CD4-positive, alpha-beta T cell treated with Interleukin-12 subunit alpha and Interleukin-12 subunit beta, for 1 hour (primary cell): ENCODE measurements at regions not wholly inside any gene's neighbourhood (a gene's known extent, or its start where the extent isn't known, plus 50 kb on each side); places are given as distances from the start of the nearest gene placed in this dataset.
"Not testable (repeated sequence)": the region's sequence is repeated elsewhere in the genome, so short reads cannot be mapped to it uniquely, and the experiment has no call there.

Source experiments
- DNase-seq: peaks from one replicate; pipeline ENCODE4 v3.0.0-alpha.2; 2020

DNA sequence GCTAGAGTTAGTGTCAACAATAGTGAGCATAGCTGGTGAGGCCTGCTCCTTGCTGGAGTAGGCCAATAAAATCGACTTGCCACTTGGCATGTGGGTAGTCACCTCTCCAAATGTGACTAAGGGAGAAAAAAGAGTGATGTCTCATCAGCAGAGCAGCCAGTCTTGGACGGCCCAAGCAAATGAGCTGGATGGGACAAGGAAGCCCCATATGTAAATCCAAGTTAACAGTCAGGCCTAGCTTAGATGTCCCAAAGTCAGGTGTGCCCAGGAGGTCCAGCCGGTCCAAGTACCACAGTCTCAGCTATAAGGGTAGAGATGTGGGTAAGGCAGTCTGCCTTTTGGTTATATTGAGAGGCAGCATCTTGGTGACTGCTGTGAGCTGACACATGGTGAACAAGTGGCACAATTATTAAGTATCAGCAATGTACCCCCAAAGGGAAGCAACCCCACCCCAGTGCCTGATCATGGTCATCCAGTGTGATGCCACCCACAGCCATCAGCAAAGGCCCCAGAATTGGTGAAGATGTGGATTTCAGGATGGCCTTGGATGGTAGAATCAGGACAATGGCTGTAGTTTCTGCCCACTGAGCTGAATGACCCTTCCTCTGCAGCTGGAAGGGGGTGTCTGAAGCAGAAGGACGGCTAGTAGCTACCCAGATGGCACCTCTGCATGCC is 83.4 kb downstream of the TNFRSF13B start:
- no peak for DNase-seq

DNA sequence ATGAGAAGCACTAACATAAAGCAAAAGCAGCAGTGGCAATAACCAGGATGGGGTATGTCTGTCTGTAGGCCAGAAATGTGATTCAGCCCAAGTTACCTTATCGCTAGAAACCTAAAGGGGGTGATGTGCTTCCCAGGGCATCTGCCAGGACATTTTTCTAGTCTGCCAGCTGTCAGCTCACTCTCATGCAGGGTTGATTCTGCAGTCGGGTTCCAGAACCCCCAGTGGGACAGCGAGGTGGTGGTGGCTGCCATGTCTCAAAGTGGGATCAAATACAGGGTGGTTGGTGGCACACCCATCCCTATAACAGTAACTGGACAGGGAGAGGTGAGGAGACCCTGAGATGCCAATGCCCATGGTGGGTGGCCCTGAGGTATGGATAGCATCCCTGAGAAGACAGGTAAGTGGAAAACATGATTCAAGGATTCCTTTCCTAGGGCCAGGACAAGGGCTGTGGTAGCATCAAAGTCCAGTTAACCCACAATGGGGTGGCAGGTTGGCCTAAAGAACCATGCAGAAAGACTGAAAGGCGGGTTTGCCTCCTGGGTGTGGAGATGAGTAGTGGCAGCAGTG is 84.3 kb downstream of the TNFRSF13B start:
- no peak for DNase-seq

DNA sequence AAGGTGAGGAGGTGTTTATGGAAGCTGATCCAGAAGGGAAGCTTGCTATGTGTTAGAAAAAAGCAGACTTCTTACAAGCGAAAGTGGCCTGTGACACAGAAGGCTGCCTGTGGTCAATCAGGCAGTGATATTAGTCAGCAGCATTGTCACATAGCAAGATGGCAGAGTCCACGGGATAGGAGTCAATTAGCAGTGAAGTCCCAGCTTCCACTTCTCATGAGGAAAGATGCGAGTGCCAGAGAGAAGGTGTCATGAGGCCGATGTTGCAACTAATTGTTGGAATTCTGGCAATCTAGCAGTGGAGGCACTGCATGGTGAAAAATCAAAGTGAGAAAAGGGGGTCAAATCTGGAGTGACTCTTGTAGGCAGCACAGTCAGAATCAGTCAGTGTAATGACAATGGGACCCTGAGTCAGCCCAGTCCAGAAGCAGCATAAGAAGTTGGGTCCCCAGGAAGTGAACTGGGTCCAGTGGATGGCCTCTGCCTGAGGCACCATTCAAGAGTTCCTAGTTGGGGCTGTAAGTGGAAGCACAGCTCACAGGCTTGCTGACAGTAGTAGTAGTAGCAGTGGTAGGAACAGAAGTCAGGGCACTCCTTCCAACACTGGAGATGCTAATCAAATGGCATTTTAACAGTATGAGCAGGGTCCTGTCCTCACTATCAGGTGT is 85.1 kb downstream of the TNFRSF13B start:
- DNase-seq = no peak

DNA sequence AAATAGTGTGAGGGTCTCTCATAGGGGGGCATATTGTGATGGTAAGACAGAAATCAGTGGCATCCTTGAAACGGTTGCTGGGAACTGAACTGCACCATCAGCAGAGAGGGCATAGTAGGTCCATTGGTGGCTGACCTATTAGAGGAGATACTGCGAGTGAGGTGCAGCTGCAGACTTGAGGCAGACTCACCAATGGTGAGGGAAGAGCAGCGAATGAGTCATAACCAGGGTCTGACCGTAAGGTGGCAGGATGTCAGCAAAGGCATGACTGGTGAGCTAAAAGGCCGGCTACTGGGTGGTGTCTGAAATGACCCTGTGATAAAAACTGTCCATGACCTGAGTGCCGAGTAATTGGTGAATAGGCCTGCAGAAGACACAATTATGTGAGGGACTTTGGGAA is 86.7 kb downstream of the TNFRSF13B start:
- DNase-seq = not testable (repeated sequence)

DNA sequence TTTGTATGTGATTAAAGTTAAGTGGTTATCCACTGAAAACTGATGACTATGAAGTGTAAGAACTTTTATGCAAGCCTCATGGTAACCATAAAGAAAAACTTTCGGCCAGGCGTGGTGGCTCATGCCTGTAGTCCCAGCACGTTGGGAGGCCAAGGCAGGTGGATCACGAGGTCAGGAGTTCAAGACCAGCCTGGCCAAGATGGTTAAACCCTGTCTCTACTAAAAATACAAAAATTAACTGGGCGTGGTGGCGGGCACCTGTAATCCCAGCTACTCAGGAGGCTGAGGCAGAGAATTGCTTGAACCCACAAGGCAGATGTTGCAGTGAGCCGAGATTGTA is 89.0 kb downstream of the TNFRSF13B start:
- DNase-seq = not testable (repeated sequence)

DNA sequence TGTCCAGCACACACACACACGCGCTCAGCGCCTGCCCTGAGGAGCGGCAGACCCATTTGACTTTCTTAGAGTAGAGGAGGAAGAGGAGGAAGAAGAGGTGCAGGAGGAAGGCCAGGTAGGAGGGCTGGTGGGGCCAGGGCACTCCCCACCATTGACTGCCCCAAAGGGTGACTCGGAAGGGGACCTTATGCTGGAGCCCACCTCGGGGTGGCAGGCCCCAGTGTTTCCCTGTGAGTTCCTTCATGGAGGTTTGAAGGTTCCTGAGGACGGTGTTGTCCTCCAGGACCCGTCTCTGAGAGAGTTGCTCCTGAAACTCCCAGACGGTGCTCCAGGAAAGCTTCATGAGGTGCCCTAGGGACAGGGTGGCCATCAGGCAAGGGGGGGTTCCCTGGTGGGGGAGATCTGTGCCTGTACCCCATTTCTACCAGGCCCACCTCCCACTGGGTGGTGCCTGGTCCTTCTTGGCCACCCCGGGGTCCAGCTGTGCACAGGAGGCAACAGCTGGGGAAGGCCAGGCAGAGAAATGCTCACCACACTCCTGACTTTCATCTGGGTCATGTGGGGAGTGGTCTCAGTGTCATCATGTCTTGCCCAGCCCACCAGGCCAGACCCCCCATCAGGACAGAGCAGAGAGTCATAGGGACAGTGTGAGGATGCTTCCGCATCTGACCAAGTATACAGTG is 89.5 kb downstream of the TNFRSF13B start:
- no peak for DNase-seq

DNA sequence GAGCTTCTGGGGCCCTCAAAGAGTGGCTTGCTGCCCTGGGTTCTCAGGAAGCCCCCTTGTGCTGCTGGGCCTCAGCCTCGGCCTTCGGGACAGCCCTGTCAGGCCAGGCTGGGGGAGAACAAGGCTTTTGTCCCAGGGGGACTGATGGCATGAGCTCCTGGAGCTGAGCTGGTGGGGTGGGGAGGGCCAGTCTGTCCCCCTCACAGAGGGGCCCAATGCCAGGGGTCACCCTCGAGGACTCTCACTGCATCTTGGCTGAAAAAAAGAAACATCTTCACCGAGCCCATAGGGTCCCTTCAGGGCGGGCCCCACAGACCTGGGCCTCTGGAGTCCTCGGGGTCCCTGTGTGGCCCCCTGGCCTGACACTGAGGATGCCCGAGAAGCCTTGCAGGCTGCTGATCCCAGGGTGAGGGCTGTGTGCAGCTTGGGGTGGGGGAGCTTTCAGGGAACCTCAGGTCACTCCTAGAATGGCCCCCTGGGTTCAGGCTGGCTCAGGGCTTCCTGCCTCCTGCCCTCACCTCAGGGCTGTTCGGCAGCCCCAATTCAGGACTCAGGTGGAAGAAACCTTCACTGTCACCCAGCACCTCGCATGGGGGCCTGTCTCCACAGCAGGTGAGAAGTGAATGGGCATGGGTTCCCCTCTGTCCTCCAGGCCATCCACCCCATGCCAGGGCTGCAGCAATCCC is 90.5 kb downstream of the TNFRSF13B start:
- no peak for DNase-seq

DNA sequence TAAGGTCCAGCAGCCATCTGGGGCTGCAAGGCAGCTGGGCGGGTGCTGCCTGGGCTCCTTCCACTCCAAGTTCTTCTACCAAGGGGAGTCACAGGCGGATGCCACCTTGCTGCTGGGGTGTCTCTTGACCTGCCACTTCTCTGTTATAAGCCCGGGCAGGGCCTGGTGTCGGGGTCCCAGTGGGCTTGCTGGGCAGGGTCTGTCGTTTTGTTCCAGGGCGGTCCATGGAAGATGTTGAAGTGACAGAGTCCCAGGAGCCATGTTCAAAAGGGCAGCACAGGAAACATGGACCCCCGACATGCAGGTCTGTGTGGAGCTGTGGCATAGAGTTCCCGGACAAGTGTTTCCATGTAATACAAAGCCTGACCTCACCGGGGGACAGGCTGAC is 91.1 kb downstream of the TNFRSF13B start:
- DNase-seq = no peak

DNA sequence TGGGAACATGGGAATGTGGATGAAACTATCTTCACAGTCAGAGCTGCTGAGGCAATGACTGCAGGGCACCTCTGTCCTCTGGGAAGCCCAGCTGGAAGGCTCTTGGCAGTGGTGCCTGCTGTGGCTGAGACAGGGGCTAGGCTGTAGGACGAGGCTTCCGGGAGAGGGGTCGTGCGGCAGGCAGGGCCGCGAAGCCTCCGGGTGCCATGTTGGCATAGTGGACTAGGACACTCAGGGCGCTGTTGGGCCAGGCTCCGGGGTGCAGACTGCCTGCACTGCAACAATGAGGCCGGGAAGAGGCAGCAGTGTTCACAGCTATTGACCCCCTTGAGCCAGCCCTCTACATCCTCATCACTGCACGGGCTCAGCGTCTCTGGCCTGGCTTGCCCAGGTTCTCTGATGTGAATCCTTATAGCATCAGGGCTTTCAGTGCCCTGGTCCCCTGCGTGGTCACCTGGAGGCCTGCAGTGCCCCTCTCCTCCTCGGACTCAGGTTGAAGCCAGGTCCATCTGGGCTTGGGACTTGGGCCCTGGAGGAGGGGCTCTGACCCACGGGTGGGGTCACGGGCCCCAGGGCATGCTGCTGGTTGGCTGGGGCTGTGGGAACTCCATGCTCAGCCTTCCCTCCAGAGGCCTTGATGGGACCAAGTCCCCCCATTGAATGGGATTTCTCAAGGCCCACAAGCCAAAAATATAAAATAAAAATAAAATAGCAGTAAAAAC is 91.6 kb downstream of the TNFRSF13B start:
- DNase-seq = no peak

DNA sequence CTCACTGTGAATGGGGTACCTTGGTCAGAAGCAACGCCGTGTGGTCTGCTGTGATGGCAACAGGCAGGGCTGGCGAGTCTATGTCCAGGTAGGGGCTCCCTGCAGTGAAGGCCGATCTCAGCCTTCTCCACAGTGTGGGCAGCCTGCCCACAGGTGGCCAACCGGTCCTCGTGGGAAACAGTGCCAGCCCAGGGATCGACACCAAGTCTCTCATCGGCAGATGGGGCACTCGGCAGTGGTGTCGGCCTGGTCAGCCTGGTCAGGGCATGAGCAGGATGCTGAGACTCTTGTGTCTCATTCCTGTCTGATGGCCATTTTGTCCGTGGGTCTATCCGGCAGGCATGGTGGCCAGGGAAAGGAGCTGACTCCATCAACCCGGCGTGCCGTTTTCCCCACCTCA is 92.2 kb downstream of the TNFRSF13B start:
- no peak for DNase-seq

DNA sequence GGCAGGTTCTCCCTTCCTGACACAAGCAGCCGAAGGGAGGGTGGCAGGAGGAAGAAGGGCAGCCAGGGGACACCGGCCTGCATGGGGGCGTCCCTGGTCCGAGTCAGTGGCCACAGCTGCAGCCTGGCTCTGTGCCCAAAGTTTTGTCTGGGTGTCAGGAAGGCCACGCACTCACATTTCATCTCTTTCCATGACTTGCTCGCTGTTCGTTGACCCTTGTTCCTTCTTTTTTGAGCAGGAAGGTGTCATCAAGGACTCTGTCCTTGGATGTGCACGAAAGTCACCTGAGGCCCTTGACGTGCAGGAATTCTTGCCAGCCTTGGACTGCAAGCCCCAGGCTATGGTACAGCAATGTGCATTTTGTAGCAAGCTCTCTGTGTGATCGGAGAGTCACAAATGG is 93.3 kb downstream of the TNFRSF13B start:
- no peak for DNase-seq

DNA sequence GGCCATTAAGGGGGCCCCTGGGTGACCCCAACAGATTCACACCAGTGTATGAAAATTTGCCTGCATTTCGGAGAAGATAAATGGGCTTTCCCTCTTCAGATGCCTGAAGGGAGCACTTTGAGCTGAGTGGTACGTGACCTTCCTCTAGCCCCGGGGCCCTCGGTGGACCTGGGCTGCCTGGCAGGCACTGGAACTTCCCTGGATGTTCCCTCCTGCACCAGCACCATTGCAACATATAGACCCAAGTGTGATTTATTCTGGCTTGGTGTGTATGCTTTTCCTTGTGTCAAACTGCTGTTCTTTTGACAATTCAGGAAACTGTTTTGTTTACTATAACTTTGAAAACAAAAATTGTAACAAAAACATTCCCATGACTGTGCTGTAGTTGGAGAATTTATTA is 93.8 kb downstream of the TNFRSF13B start:
- DNase-seq = no peak

DNA sequence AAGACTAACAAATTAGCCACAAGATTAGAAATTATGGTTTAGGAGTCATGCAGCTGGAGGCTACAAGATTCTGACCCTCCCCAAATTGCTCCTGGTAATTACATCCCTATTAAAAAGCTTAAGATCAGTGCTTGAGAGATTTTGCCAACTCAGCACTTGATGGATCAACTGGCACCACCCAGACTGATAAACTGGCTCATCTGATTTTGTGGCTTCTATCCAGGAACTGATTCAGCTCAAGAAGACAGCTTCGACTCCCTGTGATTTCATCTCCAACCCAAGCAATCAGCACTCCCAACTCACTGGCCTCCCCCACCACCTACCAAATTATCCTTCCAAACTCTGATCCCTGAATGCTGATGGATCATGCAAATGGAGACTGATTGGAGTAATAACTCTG is 94.8 kb downstream of the TNFRSF13B start:
- no peak for DNase-seq

DNA sequence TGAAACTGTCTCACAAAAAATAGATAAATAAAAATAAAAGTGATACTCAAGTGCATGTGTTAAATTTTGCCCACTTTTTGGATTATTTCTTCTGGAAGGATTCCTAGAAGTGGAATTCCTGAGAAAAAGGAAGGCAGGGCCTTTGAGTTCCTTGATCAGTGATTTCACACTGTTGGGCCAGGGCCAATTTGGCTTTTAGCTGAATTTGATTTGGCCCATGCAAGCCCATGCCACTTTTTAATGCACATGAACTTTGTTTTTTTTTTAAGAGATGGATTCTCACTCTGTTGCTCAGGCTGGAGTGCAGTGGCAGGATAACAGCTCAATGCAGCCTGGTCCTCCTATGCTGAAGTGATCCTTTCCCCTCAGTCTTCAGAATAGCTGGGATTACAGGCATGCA is 96.3 kb downstream of the TNFRSF13B start:
- no peak for DNase-seq

DNA sequence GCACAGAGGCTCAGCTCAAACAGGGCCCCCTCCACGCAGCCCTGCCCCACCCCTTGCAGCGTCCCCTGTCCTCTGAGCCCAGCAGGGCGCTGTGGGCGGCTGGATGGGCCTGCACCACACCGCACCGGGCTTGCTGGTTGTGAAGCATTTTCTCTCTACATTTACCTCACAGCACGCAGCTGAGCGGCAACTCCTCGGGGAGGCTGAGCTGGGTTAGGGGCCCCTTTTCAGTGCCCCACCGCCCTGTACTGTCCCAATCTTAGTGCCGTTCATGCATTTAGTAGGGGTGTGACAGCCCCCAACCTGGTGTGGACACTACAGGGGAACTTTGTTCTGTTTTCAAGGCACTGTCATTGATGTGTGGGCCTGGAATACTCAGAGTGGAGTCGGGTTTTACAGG is 97.7 kb downstream of the TNFRSF13B start:
- DNase-seq = not testable (repeated sequence)

DNA sequence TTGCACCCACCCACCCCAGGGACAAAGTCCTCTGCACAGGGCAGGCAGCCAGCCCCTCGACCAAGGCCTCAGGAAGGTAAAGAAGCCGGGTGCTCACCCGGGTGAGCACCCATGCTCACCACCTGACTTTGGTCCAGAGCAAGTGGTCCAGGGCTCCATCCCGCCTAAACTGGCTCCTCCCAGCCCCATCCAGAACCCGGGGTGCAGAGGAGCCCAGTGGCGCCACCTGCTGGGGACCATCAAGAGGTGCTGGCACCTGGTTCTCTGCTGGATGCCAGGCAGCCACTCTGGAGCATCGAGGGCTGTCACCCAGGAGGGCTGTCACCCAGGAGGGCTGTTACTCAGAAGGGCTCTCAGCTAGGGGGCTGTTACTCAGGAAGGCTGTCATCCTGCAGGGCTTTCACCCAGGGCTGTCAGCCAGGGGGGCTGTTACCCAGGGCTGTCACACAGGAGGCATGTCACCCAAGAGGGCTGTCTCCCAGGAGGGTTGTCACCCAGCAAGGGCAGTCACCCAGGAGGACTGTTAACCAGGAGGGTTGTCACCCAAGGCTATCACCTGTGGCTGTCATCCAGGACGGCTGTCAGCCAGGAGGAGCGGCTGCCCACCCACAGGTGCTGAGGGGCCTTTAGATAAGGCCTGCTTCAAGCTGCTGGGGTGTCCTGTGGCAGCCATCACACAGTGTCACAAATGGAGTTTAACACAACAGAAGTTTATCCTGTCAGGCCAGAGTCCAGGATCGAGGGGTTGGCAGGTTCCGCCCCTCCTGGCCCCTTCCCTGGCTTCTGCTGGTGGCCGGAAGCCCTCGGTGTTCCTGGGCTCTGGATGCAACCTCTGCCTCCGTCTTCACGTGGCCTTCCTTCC is 98.5 kb downstream of the TNFRSF13B start:
- peak; percentile 10 for DNase-seq

DNA sequence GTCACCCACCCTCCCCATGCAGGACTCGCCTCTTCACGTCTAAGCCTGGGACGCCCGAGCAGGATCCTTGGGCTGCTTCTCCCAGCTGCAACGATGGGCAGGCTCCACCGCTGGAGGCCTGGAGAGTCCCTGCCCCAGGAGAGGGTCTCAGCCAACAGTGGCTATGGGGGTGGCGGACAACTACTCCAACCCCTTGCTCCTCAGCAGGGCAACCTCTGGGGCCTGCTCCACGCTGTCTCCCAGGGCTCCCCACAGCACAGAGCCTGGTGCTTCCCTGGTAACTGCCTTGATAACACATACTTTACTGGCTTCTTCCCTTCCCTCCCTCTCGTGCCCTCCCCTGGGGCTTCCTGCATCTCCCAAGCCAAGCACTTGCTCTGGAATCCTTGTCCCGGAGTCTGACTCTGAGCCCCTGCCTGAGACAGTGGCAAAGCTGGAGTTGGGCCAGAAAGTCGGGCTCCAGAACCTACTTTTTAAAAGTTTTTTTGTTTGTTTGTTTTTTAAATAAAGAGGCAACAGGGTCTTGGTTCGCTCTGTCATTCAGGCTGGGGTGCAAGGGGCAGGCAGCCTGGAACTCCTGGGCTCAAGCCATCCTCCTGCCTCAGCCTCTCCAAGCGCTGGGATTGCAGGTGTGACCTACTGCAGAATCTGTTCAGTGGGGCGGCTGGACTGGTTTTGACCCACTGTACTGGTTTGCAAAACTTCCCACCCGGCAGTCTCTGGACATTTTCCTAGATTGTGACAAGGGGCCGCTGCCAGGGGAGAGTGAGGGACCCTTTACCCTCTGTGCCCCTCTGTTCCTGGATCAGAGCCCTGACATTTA is 99.4 kb downstream of the TNFRSF13B start:
- DNase-seq = no peak

DNA sequence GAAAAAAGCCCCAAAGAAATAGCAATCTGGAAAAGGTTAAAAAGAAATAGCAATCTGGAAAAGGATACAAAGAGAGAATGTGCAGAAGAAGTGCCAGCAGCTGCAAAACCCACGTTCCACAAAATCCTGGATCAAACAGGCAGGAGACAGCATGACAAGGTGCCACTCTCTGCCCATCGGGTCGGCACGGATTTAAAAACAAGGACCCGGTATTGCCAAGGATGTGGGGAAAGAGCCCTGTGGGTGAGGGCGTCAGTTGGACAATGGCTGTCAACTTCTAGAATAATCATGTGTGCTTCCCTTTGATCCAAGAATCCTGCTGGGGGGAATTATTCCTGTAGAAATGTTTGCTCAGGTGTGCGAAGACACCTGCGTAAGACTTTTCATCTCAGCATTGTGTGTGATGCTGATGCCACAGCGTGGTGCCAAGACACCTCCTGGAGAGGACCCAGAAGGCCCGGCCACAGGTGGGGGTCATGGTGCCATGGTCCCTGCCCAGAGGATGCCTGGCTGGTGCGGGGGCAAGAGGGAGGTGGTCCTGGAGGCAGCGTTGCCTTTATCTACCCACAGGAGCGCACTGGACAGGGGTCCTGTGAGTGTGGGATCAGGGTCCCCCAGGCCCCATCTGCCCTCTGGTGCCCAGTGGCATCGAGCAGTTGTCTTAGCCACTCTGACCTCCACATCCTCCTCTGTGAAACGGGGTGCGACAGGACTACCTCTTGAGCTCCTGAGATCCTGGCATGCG is 100.3 kb downstream of the TNFRSF13B start:
- not testable (repeated sequence) for DNase-seq

DNA sequence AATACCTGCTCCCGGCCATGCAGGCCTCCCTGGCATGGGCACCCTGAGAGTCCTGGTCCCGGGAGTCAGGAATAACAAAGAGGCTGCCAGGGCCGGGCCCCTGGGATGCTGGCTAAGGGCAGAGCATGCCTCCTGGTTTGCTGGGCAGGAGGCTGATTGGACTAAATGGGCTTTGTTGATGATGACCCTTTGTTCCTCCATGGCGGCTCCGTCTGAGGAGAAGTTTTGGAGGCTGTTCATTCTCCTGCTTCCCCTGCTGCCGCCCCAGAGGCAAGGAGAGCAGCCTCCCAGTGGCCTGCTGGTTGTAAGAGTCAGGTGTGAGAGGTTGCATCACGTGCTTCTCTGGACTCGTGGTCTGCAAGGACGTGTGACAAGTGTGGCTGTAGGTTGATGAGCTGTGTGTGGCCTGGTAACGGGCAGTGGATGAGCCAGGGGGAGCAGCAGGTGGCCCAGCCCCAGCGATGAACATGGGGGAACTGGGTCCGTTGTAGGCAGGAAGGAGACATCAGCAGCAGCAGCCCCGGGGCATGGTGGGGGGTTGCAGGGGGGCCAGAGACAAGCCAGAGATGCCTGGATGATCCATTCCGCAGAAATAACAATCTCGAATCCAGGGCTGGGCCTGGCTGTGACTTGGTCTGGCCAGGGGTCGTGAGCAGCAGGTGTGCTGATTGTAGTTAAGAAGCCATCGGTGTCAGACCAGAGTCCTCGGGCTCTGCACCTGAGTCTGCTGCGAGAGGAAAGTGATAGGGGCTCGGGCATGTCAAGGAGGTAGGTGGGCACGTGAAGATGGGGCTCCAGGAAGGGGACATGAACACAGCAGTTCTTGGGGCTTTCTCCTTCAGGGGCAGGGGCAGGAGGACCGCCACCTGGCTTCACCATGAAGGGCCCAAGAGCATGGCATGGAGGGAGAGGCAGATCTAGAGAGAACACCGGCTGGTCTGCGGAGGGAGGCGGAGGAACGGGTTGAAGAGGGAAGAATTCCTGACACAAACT is 101.4 kb downstream of the TNFRSF13B start:
- no peak for DNase-seq
